ENCODE measurements at regions not wholly inside any gene's neighbourhood (a gene's known extent, or its start where the extent isn't known, plus 50 kb on each side); places are given as distances from the start of the nearest gene placed in this dataset.
A peak's percentile ranks its signal among the peaks of the same experiment; 100 is the strongest.

- no peak for DNase-seq (ENCODE audit: low spot score)
These were observed 726.4 kb upstream of the SGO1 start for GRCh38 chr3:20912406-20912805.

GRCh38 chr3:20909511-20909910 is 723.5 kb upstream of the SGO1 start:
- no peak for DNase-seq (ENCODE audit: low spot score)

- DNase-seq (ENCODE audit: low spot score) = no peak
These were observed 719.3 kb upstream of the SGO1 start for GRCh38 chr3:20905210-20905805.

GRCh38 chr3:20904671-20905070 is 718.7 kb upstream of the SGO1 start:
- DNase-seq (ENCODE audit: low spot score) = no peak

GRCh38 chr3:20898962-20899361 is 713.0 kb upstream of the SGO1 start:
- no peak for DNase-seq (ENCODE audit: low spot score)

- no peak for DNase-seq (ENCODE audit: low spot score)
These were observed 704.1 kb upstream of the SGO1 start for GRCh38 chr3:20890111-20890519.

- no peak for DNase-seq (ENCODE audit: low spot score)
These were observed 692.7 kb upstream of the SGO1 start for GRCh38 chr3:20878691-20879090.

GRCh38 chr3:20873235-20873634 is 687.2 kb upstream of the SGO1 start:
- no peak for DNase-seq (ENCODE audit: low spot score)

- DNase-seq (ENCODE audit: low spot score) = no peak
These were observed 684.3 kb upstream of the SGO1 start for GRCh38 chr3:20870106-20870899.

GRCh38 chr3:20865803-20866202 is 679.8 kb upstream of the SGO1 start:
- DNase-seq (ENCODE audit: low spot score) = no peak

GRCh38 chr3:20861454-20861853 is 675.4 kb upstream of the SGO1 start:
- no peak for DNase-seq (ENCODE audit: low spot score)

- DNase-seq (ENCODE audit: low spot score) = peak; percentile 7
These were observed 671.6 kb upstream of the SGO1 start for GRCh38 chr3:20857636-20858035.

- no peak for DNase-seq (ENCODE audit: low spot score)
These were observed 667.9 kb upstream of the SGO1 start for GRCh38 chr3:20853890-20854289.

GRCh38 chr3:20852712-20853111 is 666.7 kb upstream of the SGO1 start:
- no peak for DNase-seq (ENCODE audit: low spot score)

GRCh38 chr3:20849975-20850374 is 664.0 kb upstream of the SGO1 start:
- DNase-seq (ENCODE audit: low spot score) = no peak

GRCh38 chr3:20846832-20847231 is 660.8 kb upstream of the SGO1 start:
- no peak for DNase-seq (ENCODE audit: low spot score)

- no peak for DNase-seq (ENCODE audit: low spot score)
These were observed 660.1 kb upstream of the SGO1 start for GRCh38 chr3:20846066-20846465.

- DNase-seq (ENCODE audit: low spot score) = no peak
These were observed 658.8 kb upstream of the SGO1 start for GRCh38 chr3:20844851-20845250.

GRCh38 chr3:20842594-20843436 is 656.8 kb upstream of the SGO1 start:
- no peak for DNase-seq (ENCODE audit: low spot score)

- DNase-seq (ENCODE audit: low spot score) = no peak
These were observed 656.0 kb upstream of the SGO1 start for GRCh38 chr3:20842002-20842401.

- DNase-seq (ENCODE audit: low spot score) = no peak
These were observed 651.8 kb upstream of the SGO1 start for GRCh38 chr3:20837676-20838302.

- DNase-seq (ENCODE audit: low spot score) = no peak
These were observed 650.8 kb upstream of the SGO1 start for GRCh38 chr3:20836801-20837200.

All from AG08396 (cell line).